Effector CD8-positive, alpha-beta T cell (primary cell): ENCODE measurements at regions not wholly inside any gene's neighbourhood (a gene's known extent, or its start where the extent isn't known, plus 50 kb on each side); places are given as distances from the start of the nearest gene placed in this dataset.
A peak's percentile ranks its signal among the peaks of the same experiment; 100 is the strongest.

Source experiments
- DNase-seq: peaks from one replicate; lab custom pipeline; 2025; lab: John Stamatoyannopoulos, UW

- DNase-seq: no peak
Measured at GRCh38 chr2:196442211-196442610, 197.3 kb upstream of the CCDC150 start.

GRCh38 chr2:196444442-196444841 is 195.1 kb upstream of the CCDC150 start:
- no peak for DNase-seq

- DNase-seq: no peak
Measured at GRCh38 chr2:196445991-196446390, 193.5 kb upstream of the CCDC150 start.

- no peak for DNase-seq
Measured at GRCh38 chr2:196448407-196449079, 191.0 kb upstream of the CCDC150 start.

- DNase-seq: no peak
Measured at GRCh38 chr2:196449083-196449482, 190.4 kb upstream of the CCDC150 start.

- no peak for DNase-seq
Measured at GRCh38 chr2:196452758-196453157, 186.8 kb upstream of the CCDC150 start.

GRCh38 chr2:196453613-196454047 is 185.9 kb upstream of the CCDC150 start:
- peak; percentile 4 for DNase-seq

- DNase-seq: no peak
Measured at GRCh38 chr2:196454492-196454891, 185.0 kb upstream of the CCDC150 start.

GRCh38 chr2:196459539-196459938 is 180.0 kb upstream of the CCDC150 start:
- DNase-seq: no peak

GRCh38 chr2:196463706-196464105 is 175.8 kb upstream of the CCDC150 start:
- DNase-seq: no peak

GRCh38 chr2:196464311-196464710 is 175.2 kb upstream of the CCDC150 start:
- no peak for DNase-seq

- DNase-seq: no peak
Measured at GRCh38 chr2:196466581-196466980, 172.9 kb upstream of the CCDC150 start.

- DNase-seq: no peak
Measured at GRCh38 chr2:196468394-196468793, 171.1 kb upstream of the CCDC150 start.

- DNase-seq: no peak
Measured at GRCh38 chr2:196473617-196474016, 165.9 kb upstream of the CCDC150 start.

GRCh38 chr2:196475611-196476010 is 163.9 kb upstream of the CCDC150 start:
- no peak for DNase-seq

GRCh38 chr2:196478588-196478987 is 160.9 kb upstream of the CCDC150 start:
- no peak for DNase-seq

GRCh38 chr2:196479350-196479749 is 160.2 kb upstream of the CCDC150 start:
- DNase-seq: no peak

- DNase-seq: no peak
Measured at GRCh38 chr2:196480653-196481323, 158.7 kb upstream of the CCDC150 start.

GRCh38 chr2:196481324-196481697 is 158.2 kb upstream of the CCDC150 start:
- DNase-seq: no peak

- DNase-seq: no peak
Measured at GRCh38 chr2:196482119-196483065, 157.1 kb upstream of the CCDC150 start.

GRCh38 chr2:196486146-196486545 is 153.4 kb upstream of the CCDC150 start:
- no peak for DNase-seq

- no peak for DNase-seq
Measured at GRCh38 chr2:196487417-196487816, 152.1 kb upstream of the CCDC150 start.

GRCh38 chr2:196489371-196489770 is 150.1 kb upstream of the CCDC150 start:
- no peak for DNase-seq
